PC-9 (cell line): ENCODE measurements at regions not wholly inside any gene's neighbourhood (a gene's known extent, or its start where the extent isn't known, plus 50 kb on each side); places are given as distances from the start of the nearest gene placed in this dataset.

Source experiments
- EZH2 ChIP-seq: fragments of 200-600 bp; sonication (generic); IDR thresholded peaks from 2 replicates; pipeline ENCODE4 v1.8.0; 2017; ENCODE audit warnings: antibody characterized with exemption, low read depth
- TF ChIP-seq, protein P1 (sequence below): fragments of 200-600 bp; sonication (generic); conservative IDR thresholded peaks from 2 replicates; pipeline ENCODE4 v1.6.1; 2017; ENCODE audit warnings: mixed run types, antibody characterized with exemption, mild to moderate bottlenecking, moderate library complexity

- TF ChIP-seq, protein P1, sequence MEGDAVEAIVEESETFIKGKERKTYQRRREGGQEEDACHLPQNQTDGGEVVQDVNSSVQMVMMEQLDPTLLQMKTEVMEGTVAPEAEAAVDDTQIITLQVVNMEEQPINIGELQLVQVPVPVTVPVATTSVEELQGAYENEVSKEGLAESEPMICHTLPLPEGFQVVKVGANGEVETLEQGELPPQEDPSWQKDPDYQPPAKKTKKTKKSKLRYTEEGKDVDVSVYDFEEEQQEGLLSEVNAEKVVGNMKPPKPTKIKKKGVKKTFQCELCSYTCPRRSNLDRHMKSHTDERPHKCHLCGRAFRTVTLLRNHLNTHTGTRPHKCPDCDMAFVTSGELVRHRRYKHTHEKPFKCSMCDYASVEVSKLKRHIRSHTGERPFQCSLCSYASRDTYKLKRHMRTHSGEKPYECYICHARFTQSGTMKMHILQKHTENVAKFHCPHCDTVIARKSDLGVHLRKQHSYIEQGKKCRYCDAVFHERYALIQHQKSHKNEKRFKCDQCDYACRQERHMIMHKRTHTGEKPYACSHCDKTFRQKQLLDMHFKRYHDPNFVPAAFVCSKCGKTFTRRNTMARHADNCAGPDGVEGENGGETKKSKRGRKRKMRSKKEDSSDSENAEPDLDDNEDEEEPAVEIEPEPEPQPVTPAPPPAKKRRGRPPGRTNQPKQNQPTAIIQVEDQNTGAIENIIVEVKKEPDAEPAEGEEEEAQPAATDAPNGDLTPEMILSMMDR: no peak
- TF ChIP-seq EZH2: no peak
Observed at GRCh38 chr4:124118061-124118460, 594.5 kb downstream of the ANKRD50 start.
